Caco-2 (cell line): ENCODE measurements at regions not wholly inside any gene's neighbourhood (a gene's known extent, or its start where the extent isn't known, plus 50 kb on each side); places are given as distances from the start of the nearest gene placed in this dataset.

Experiments used
- BruUV-seq: library from RNA; stranded (reverse); fragments of 400-500 nt; replicated peaks from 2 replicates; lab custom pipeline; 2021; lab: Mats Ljungman, UMichigan
- CTCF ChIA-PET: fragments of 300-600 bp; sonication (Branson Sonifier 250); formaldehyde crosslinking; loops from one replicate; lab custom pipeline; 2022; ENCODE audit warnings: antibody characterized with exemption; lab: Charles Lee
- POLR2A ChIA-PET: fragments of 300-600 bp; sonication (Branson Sonifier 250); formaldehyde crosslinking; loops from one replicate; lab custom pipeline; 2022; ENCODE audit warnings: antibody characterized with exemption; lab: Charles Lee
- DNase-seq, 2 experiments: peaks; one replicate each; pipeline versions ENCODE4 v3.0.0 to v3.0.0-alpha.2; 2020 to 2022
- H3K27me3 ChIP-seq: replicated peaks from 2 replicates; pipeline ENCODE4 v1.6.0; 2011; ENCODE audit warnings: low read length; ENCODE audit not compliant: control insufficient read depth, insufficient read depth
- H3K36me3 ChIP-seq: 2 replicates; pipeline ENCODE4 v1.5.1; 2011; ENCODE audit warnings: low read length; ENCODE audit not compliant: control insufficient read depth, insufficient read depth
- H3K4me1 ChIP-seq: fragments of 250-450 bp; sonication (Bioruptor Pico); 2 replicates; pipeline ENCODE4 v1.5.1; 2020; ENCODE audit warnings: mild to moderate bottlenecking
- H3K4me3 ChIP-seq: 2 replicates; pipeline ENCODE4 v1.5.1; 2011; ENCODE audit warnings: low read depth, mild to moderate bottlenecking, control low read depth, low read length
- H3K9me3 ChIP-seq: fragments of 250-450 bp; sonication (Bioruptor Pico); 2 replicates; pipeline ENCODE4 v1.5.1; 2020; ENCODE audit warnings: mild to moderate bottlenecking, moderate library complexity
- H3K27ac Mint-ChIP-seq: one replicate; pipeline ENCODE4 v1.8.0; 2022; ENCODE audit warnings: mixed read lengths; ENCODE audit not compliant: unreplicated experiment
- H3K27me3 Mint-ChIP-seq: one replicate; pipeline ENCODE4 v1.8.0; 2022; ENCODE audit warnings: mixed read lengths; ENCODE audit not compliant: insufficient read depth, unreplicated experiment
- H3K36me3 Mint-ChIP-seq: one replicate; pipeline ENCODE4 v1.8.0; 2022; ENCODE audit warnings: mild to moderate bottlenecking, mixed read lengths; ENCODE audit not compliant: insufficient read depth, unreplicated experiment
- H3K4me1 Mint-ChIP-seq: one replicate; pipeline ENCODE4 v1.8.0; 2022; ENCODE audit warnings: low read depth, mixed read lengths; ENCODE audit not compliant: unreplicated experiment
- H3K4me3 Mint-ChIP-seq: one replicate; pipeline ENCODE4 v1.8.0; 2022; ENCODE audit warnings: mild to moderate bottlenecking, moderate library complexity, mixed read lengths; ENCODE audit not compliant: unreplicated experiment
- H3K9me3 Mint-ChIP-seq: one replicate; pipeline ENCODE4 v1.8.0; 2022; ENCODE audit warnings: mixed read lengths; ENCODE audit not compliant: unreplicated experiment
- intact Hi-C: fragments of 100-400 bp; cut with micrococcal nuclease; formaldehyde crosslinking; loops from one replicate; pipeline ENCODE4 v1.10.0; 2022; ENCODE audit not compliant: unreplicated experiment
- TF ChIP-seq, protein P1 (sequence below), 2 experiments: fragments of 200-600 bp in 1 of 2; IDR thresholded peaks; 1 replicate in 1 of 2; 2 replicates in 1 of 2; pipeline versions ENCODE4 v1.5.1 to v1.8.0; 2011 to 2022; ENCODE audit warnings: antibody characterized with exemption in 1 of 2, control low read depth in 1 of 2, inconsistent platforms in 1 of 2, low read depth in 1 of 2, low read length in 1 of 2, mild to moderate bottlenecking in 1 of 2, moderate library complexity in 1 of 2; ENCODE audit not compliant: insufficient read depth in 1 of 2, severe bottlenecking in 1 of 2, unreplicated experiment in 1 of 2

- no peak overlapping the region for H3K4me3 Mint-ChIP-seq
- peaks cover 7% of the 10 kb centered on the region for H3K4me1 Mint-ChIP-seq
- Histone ChIP-seq H3K27me3 (no peaks in the 10 kb centered on the region), H3K36me3 (no peaks in the 10 kb centered on the region), H3K4me1 (peaks cover 4% of the 10 kb centered on the region; the same call in 1 of the 2 replicates), H3K4me3 (no peak overlapping the region), H3K9me3 (no peaks in the 10 kb centered on the region)
- H3K36me3 Mint-ChIP-seq, result peaks cover 5% of the 10 kb centered on the region
- DNase-seq, result no peak
- CTCF ChIA-PET, result no interaction called here
- POLR2A ChIA-PET, result no interaction called here
- intact Hi-C loops, result loop anchor here (2.0 kb wide), 1 partner anchor 13 kb away; no protein-coding TSS in a partner anchor
- no peaks in the 10 kb centered on the region for H3K9me3 Mint-ChIP-seq
- no TSS peak for BruUV-seq
- H3K27ac Mint-ChIP-seq, result no peak overlapping the region
- TF ChIP-seq, protein P1, sequence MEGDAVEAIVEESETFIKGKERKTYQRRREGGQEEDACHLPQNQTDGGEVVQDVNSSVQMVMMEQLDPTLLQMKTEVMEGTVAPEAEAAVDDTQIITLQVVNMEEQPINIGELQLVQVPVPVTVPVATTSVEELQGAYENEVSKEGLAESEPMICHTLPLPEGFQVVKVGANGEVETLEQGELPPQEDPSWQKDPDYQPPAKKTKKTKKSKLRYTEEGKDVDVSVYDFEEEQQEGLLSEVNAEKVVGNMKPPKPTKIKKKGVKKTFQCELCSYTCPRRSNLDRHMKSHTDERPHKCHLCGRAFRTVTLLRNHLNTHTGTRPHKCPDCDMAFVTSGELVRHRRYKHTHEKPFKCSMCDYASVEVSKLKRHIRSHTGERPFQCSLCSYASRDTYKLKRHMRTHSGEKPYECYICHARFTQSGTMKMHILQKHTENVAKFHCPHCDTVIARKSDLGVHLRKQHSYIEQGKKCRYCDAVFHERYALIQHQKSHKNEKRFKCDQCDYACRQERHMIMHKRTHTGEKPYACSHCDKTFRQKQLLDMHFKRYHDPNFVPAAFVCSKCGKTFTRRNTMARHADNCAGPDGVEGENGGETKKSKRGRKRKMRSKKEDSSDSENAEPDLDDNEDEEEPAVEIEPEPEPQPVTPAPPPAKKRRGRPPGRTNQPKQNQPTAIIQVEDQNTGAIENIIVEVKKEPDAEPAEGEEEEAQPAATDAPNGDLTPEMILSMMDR (IDR thresholded peaks at IDR 0.05; ENCODE audit: insufficient read depth in 1 of 2, low read depth in 1 of 2, low read length in 1 of 2, severe bottlenecking in 1 of 2, unreplicated experiment in 1 of 2), result no peak
- no peaks in the 10 kb centered on the region for H3K27me3 Mint-ChIP-seq
These were observed 84.3 kb upstream of the TMEM45B start for GRCh38 chr11:129731316-129731715.

GRCh38 chr11:129732941-129733340, 82.7 kb upstream of the TMEM45B start:
- Mint-ChIP-seq H3K4me3 (no peak overlapping the region), H3K27me3 (no peaks in the 10 kb centered on the region), H3K36me3 (peaks cover 12% of the 10 kb centered on the region), H3K27ac (peak overlapping the region; percentile 51), H3K9me3 (no peaks in the 10 kb centered on the region), H3K4me1 (peaks cover 12% of the 10 kb centered on the region)
- ChIA-PET CTCF (no interaction called here), POLR2A (no interaction called here)
- intact Hi-C loops, result no loop called here
- H3K27me3 ChIP-seq, result no peaks in the 10 kb centered on the region
- no peaks in the 10 kb centered on the region for H3K9me3 ChIP-seq
- peaks cover 5% of the 10 kb centered on the region for H3K4me1 ChIP-seq
- TF ChIP-seq, protein P1 (IDR thresholded peaks at IDR 0.05; ENCODE audit: insufficient read depth in 1 of 2, low read depth in 1 of 2, low read length in 1 of 2, severe bottlenecking in 1 of 2, unreplicated experiment in 1 of 2), result no peak
- H3K4me3 ChIP-seq, result no peak overlapping the region
- BruUV-seq, result no TSS peak
- H3K36me3 ChIP-seq, result no peaks in the 10 kb centered on the region
- DNase-seq, result peak; percentile 47 to 76

DNA sequence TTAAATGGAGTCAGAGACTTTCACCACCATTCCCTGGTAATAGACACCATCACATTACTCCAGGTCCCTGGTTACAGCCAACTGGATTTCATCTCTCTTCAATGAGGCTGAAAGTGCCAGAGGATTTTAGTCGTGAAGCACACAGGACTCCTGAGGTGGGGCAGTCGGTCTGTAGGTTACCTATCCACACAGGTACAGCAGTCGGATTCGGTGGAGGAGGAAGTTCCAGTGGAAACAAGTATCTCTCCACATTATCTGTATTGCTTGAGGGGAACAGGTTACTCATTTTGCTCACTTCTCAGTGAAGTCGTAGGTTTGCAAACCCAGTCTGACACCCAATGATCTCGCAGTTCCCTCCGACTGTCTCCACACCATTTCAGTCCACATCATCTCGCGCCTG, 82.3 kb upstream of the TMEM45B start:
- no peaks in the 10 kb centered on the region for H3K9me3 ChIP-seq
- Mint-ChIP-seq H3K27me3 (no peaks in the 10 kb centered on the region), H3K4me1 (peaks cover 17% of the 10 kb centered on the region), H3K36me3 (peaks cover 16% of the 10 kb centered on the region), H3K9me3 (no peaks in the 10 kb centered on the region), H3K27ac (peak overlapping the region; percentile 51), H3K4me3 (no peak overlapping the region)
- POLR2A ChIA-PET, result no interaction called here
- DNase-seq, result no peak
- H3K36me3 ChIP-seq, result no peaks in the 10 kb centered on the region
- CTCF ChIA-PET, result interaction anchor here (0.6 kb wide), 1 partner anchor 402 kb away, joined by 3 read pairs; no protein-coding TSS in a partner anchor
- TF ChIP-seq, protein P1 (IDR thresholded peaks at IDR 0.05; ENCODE audit: insufficient read depth in 1 of 2, low read depth in 1 of 2, low read length in 1 of 2, severe bottlenecking in 1 of 2, unreplicated experiment in 1 of 2), result no peak
- BruUV-seq, result no TSS peak
- H3K4me3 ChIP-seq, result no peak overlapping the region
- intact Hi-C loops, result no loop called here
- no peaks in the 10 kb centered on the region for H3K27me3 ChIP-seq
- H3K4me1 ChIP-seq, result peaks cover 10% of the 10 kb centered on the region
